HG03442 (cell line): ENCODE measurements at regions not wholly inside any gene's neighbourhood (a gene's known extent, or its start where the extent isn't known, plus 50 kb on each side); places are given as distances from the start of the nearest gene placed in this dataset.
A peak's percentile ranks its signal among the peaks of the same experiment; 100 is the strongest.

Experiments used
- ATAC-seq: cut with Tn5 transposase; IDR thresholded peaks from one replicate; pipeline ENCODE4 v1.9.1; 2021; ENCODE audit warnings: mild to moderate bottlenecking, moderate library complexity; ENCODE audit not compliant: unreplicated experiment

GRCh38 chr17:72421128-72422092 lies 300.6 kb downstream of the SOX9 start:
- ATAC-seq, result peak; percentile 39

DNA sequence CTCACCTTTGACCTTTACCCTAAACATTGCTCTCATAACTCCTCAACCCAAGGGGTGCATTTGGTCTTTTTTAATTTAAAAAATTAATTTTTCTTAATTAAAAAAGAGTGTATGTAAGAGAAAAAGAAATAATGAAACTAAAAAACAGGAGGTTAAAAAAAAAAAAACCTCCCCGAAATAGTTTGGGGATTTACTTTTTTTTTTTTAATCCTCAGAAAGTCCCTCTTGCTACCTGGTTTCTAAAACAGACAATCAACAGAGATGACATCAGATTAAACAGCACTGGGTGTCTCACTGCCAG lies 301.3 kb downstream of the SOX9 start:
- no peak for ATAC-seq

DNA sequence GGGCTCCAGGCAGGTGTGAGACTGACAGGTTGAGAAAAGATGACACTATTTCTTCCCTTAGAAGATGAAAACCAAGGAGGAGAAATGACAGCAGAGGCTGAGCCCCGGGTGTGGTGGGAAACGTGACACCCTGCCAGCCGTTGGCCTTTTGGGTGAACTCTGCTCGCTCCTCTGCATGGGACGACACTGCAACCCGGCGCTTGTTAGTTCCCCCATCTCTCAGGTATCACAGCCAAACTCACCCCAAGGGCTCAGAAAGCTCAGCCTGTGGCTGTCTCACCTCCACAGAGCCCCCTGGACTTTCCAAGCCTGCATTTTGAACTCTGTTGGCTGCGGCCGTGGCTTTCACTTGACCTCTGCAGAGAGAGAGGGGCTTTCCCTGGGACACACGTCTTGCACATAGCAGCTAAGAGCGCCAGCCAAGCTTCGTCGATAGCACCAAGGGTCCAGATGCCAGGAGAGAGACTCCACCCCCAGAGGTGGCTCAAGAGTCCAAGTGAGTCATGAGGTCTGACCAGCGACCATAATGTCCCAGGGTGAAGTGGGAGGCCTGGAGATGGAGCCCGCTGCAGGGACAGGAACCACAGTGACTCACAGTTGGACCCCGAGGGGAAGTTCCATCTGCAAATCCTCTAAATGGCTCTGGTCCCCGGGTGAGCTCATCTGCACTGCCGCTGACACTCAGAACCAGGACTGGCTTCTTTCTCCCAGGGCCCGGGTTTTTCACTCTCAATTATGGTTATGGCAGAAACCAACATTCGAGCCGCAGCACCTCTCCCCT lies 301.9 kb downstream of the SOX9 start:
- ATAC-seq, result peak; percentile 40

GRCh38 chr17:72423286-72423589 lies 302.4 kb downstream of the SOX9 start:
- no peak for ATAC-seq

- ATAC-seq, result no peak
These were observed 302.9 kb downstream of the SOX9 start for GRCh38 chr17:72423718-72424117.

DNA sequence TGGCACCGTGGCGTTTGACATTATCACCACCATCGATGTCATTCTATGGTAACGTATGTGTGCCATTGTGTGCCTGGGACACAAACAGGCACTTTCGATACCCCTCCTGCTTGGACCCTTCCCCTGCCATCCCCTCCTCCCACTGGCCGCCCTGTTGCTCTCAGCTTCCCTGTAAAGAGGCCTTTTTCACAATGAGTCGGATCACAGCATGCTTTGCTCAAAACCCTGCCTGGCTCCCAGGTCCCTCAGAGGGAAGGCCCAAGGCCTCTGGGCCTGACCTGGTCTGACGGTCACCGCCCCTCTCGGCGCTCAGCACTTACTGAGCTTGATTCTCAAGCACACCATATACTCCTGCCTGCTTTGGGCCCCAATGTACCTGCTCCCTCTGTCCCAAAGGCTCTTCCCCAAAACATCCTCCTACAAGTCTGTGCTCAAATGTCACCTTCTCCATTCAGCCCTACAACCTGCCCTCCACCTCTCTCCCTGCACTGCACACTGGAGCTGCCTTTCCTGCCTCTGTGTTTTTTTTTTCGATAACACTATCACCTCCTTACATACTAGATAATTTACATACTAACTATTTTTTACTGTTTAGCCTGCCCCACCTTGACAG lies 303.8 kb downstream of the SOX9 start:
- no peak for ATAC-seq

GRCh38 chr17:72425133-72425793 lies 304.4 kb downstream of the SOX9 start:
- no peak for ATAC-seq

GRCh38 chr17:72425794-72426168 lies 305.0 kb downstream of the SOX9 start:
- no peak for ATAC-seq

DNA sequence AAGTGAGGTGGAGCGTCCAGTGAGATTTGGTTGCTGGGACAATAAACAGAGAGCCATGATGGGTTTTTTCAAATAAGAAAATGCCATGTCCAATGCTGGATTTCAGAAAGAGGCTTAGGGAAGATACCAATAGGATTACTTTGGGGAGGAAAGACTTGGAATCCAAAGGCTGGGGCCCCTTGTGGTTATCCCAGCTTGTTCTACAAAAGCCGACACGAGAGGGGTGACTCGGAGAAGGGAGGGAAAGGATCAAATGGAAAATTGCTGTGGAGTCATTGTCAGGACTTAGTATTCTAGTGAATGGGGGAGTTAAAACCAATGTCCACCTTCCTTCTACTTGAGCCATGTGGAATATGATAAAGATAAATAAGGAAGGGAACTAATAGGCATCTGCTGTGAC lies 305.5 kb downstream of the SOX9 start:
- ATAC-seq, result no peak

DNA sequence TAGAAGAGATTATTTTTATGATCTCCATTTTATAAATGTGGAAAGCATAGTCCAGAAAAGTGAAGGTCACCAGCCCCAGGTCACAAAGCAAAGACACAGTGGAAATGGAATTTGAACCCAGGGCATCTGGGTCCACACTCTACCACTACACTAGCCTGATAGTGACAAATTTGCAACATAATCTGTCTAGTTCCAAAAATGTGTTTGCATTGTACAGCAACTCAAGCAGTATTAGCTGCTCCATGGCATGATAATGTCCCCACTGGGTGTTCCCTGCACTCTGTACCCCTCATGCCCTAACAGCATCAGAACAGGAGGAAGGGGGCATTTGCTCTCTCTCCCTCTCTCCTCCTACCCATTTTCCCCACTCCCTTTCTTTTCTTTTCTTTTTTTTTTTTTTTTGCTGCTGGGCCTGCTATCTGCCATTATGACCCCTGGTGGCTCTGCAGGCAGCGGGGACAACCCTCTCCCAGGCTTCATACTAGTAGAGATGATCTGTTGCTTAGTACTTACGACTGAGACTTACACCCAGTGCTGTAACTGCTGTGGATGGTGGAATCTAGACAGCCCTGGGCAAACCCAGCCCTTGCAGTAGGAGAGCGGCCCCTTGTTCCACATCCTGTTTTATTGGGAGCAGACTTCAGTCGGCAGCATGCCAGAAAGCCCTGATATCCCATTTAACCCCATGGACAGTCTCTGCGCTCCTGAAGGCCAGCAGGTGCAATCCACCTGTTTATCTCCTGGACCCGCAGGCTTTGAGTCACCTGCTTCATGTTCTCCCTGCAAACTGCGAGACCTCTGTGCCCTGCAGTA lies 306.3 kb downstream of the SOX9 start:
- ATAC-seq, result no peak

DNA sequence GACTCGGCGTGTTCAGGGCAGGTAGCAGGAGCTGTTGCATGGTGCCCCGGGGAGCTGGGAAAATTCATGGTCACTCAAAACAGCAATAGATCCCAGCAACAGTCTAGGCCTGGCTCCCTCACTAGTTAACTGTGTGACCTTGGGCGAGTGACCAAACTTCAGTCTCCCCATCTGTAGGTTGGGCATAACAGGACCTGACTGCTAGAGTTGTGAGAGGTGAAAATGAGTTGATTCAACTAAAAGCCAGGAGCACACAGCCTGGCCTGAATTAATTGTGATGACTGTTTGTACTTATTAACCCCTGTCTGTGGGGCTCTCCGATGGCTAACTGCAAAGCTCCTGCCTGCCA lies 306.9 kb downstream of the SOX9 start:
- no peak for ATAC-seq

GRCh38 chr17:72429066-72429638 lies 308.3 kb downstream of the SOX9 start:
- no peak for ATAC-seq

DNA sequence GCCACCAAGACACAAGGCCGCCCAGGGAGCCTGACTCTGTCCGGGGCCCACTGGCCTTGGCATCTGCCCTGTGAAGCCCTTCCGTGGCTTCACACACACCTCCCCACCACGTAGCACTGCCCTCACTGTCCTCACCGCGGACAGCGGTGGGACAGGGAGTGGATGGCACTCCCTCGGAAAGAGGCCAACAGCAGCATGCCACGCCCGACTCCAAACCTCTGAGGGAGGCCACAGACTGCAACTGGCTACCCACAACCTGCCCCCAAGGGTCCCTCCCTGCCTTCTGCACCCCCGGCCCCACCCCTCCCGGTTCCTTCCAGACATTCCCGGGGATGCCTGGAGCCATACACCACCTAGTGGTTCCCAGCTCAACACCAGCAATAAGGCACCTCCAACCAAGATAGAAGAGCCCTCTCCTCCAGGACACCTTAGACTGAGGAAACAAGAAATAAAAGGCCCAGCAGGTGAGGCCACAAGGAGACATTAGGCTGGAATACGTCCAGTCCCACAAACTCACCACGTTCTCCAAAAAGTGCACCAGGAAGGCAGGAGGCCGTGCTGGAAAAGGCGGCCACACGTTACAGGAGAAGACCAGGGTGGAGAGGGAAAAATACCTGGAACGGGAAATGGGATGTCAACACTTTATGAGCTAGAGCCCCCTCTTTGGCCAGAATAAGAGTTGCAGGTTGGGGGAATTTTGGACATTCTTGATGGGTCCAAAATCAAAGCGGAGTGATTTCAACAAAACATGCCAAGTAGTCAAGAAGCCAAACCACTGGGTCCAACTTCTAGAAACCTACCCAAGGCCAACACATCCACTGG lies 310.0 kb downstream of the SOX9 start:
- no peak for ATAC-seq

DNA sequence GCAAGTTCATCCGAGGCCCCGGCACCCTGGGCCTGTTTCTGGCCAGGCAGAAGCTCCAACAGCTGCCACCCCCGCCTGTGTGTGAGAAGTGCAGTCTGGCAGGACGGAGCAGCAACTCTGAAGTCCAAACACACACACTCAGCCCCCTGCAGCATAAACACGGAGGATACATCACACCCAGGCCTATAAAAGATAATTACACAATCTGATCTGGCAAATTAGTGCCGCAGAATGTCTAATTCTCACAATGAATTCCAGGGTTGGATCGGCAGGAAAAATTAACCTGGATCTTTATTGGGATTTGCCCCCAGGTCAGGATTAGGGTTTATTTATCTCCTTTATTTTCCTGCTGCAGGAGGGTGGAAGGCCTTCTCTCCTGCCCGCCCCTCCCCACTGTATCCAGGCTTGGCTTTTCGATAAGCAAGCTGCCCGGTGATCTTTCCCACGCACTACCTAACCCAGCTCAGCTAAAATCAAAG lies 311.4 kb downstream of the SOX9 start:
- no peak for ATAC-seq

DNA sequence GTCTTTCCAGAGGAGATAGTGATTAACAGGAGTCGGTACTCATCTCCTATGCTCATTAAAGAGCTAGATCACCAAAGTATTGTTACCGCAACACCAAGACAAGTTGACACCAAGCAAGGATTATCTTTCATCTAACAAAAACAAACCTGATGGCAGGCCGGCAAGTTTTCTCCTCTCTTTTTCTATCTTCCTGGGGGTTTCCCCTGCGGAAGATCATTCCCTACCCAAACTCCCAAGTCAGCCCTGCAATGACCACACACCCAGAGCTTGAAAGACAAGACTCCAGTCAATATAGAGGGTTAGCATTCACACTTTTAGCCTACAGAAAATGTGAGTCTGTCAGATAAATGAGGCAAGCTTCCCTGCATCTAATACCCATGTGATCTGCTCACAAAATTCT lies 312.1 kb downstream of the SOX9 start:
- ATAC-seq, result no peak

- no peak for ATAC-seq
These were observed 313.0 kb downstream of the SOX9 start for GRCh38 chr17:72433797-72434196.

GRCh38 chr17:72434581-72434980 lies 313.8 kb downstream of the SOX9 start:
- ATAC-seq, result no peak

DNA sequence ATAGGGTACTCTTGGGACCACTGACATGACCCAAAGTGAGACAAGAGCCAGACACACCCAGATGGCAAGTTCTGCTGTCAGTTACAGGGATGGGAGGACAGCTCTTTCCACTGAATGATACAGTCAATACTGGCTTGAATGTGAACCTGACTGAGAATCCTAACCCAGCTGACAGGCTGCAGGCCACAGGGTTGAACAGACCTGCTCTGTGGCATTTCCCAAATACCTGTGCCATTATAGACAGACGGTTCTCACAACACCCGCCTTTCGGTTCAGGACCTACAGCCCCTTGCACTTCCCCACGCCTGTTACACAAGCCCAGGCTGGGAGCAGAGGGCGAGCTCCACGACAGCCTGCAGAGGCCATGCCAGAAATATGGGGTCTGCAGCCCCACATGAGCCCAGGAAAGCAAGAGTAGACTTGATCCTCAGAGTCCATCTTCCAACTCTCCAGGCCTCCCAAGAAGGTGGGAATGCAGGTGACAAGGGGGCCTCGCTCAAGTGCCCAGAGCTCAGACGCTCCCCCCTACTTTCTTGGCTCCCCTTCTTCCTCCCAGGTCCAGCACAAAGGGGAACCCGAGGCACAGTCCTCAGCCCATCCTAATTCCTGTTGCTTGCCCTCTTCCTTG lies 314.3 kb downstream of the SOX9 start:
- no peak for ATAC-seq

DNA sequence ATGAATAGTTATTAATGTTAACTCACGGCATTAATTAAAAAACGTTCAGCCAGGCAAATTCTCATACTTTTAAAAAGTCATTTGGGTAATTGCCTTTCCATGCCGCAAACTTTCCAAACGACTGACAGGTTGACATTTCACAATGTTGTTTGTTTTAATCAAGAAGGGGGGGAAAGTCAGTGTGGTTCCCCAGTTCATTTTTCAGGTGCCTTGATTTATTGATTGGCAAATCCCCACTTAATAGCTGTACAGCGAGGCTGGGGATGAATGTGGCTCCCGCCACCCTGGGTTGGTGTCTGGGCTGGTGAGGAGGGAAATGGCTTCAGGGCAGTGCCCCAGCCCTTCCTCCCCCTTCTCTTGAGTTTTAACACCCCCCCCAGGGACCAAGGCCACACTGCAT lies 318.0 kb downstream of the SOX9 start:
- no peak for ATAC-seq
